Tibial artery (tissue), 4 donors: ENCODE measurements at regions not wholly inside any gene's neighbourhood (a gene's known extent, or its start where the extent isn't known, plus 50 kb on each side); places are given as distances from the start of the nearest gene placed in this dataset.
"Not testable (repeated sequence)": the region's sequence is repeated elsewhere in the genome, so short reads cannot be mapped to it uniquely, and the experiment has no call there.

ENCODE experiments used
- DNase-seq, 2 donors: peaks; one replicate each; pipeline ENCODE4 v3.0.0-alpha.2; 2019
- H3K27ac ChIP-seq, 2 donors: fragments of 200-600 bp; sonication (generic) in 1 of 2; 1 replicate in 1 of 2; 2 replicates in 1 of 2; pipeline ENCODE4 v1.5.1; 2018 to 2019; ENCODE audit warnings: mild to moderate bottlenecking in 1 of 2
- H3K27me3 ChIP-seq, 2 donors: fragments of 200-600 bp; sonication (generic) in 1 of 2; one replicate each; pipeline versions ENCODE4 v1.5.1 to v1.6.0; 2016 to 2019
- H3K36me3 ChIP-seq, 3 donors: fragments of 200-600 bp; sonication (generic) in 2 of 3; one replicate each; pipeline ENCODE4 v1.5.1; 2016 to 2019; ENCODE audit warnings: mild to moderate bottlenecking in 2 of 3
- H3K4me1 ChIP-seq, 4 donors: fragments of 200-600 bp; sonication (generic) in 2 of 4; 1 replicate in 3 of 4; 2 replicates in 1 of 4; pipeline ENCODE4 v1.5.1; 2016 to 2019
- H3K4me3 ChIP-seq, 2 donors: fragments of 200-600 bp; sonication (generic) in 1 of 2; 1 replicate in 1 of 2; 2 replicates in 1 of 2; pipeline ENCODE4 v1.5.1; 2018 to 2019; ENCODE audit warnings: mild to moderate bottlenecking in 2 of 2
- H3K9me3 ChIP-seq, 3 donors: fragments of 200-600 bp; sonication (generic) in 1 of 3; one replicate each; pipeline ENCODE4 v1.5.1; 2016 to 2019
- CTCF ChIP-seq, 2 experiments: fragments of 200-600 bp in 1 of 2; fragments of 450-650 bp in 1 of 2; IDR thresholded peaks; one replicate each; pipeline ENCODE4 v1.5.1; 2017 to 2019; ENCODE audit warnings: antibody characterized with exemption in 2 of 2, mild to moderate bottlenecking in 1 of 2, moderate library complexity in 1 of 2
- intact Hi-C: fragments of 100-400 bp; cut with DNase I; formaldehyde crosslinking; loops from one replicate; pipeline ENCODE4 v1.15.0; 2023; ENCODE audit warnings: low total_unique reads

DNA sequence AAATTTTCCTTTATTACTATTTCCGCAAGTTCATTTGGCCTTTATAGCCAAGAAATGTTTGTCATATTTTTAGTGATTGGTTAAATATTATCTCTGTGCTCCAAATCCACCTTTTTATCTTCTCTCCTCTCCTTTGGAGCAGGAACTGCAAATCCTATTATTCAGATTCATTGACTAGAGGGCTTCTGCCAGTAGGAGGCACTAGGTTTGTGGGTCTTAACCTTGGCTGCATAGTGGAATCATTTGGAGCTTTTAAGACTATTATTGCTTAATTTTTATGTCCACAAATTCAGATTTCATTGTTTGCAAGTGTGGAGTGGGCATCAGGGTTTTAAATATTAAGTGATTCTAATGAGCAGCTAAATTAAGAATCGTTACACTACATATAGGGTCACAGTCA, 75.3 kb upstream of the SYT10 start:
- DNase-seq = no peak
- no peak for TF ChIP-seq CTCF (IDR thresholded peaks at IDR 0.05)
- H3K4me3 ChIP-seq = no peak overlapping the region
- H3K4me1 ChIP-seq = no peaks in the 10 kb centered on the region
- H3K9me3 ChIP-seq = no peaks in the 10 kb centered on the region
- intact Hi-C loops = no loop called here
- no peaks in the 10 kb centered on the region for H3K27me3 ChIP-seq
- H3K27ac ChIP-seq = no peak overlapping the region
- no peaks in the 10 kb centered on the region for H3K36me3 ChIP-seq

DNA sequence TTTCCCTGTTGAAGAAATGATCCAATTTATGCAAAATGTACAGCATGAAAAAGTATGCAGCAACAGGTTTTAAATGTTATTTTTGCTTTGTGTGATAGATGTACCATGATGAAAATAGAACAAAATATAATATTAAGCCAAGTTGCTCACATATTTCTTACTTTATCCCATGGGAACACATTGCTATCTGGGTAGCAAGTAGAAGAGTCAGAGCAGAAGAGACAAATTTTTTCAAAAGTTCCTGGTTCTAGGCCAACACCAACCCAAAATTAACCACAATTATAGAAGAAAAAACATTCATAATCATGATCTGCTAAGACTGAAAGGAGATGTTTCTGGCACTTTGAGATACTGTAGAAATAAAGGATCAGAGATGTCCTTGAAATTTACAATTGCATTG, 79.9 kb upstream of the SYT10 start:
- H3K36me3 ChIP-seq = no peaks in the 10 kb centered on the region
- H3K4me1 ChIP-seq = no peaks in the 10 kb centered on the region
- H3K9me3 ChIP-seq = no peaks in the 10 kb centered on the region
- no peaks in the 10 kb centered on the region for H3K27me3 ChIP-seq
- TF ChIP-seq CTCF (IDR thresholded peaks at IDR 0.05) = no peak
- no peak overlapping the region for H3K27ac ChIP-seq
- no peak for DNase-seq
- H3K4me3 ChIP-seq = no peak overlapping the region
- intact Hi-C loops = no loop called here

DNA sequence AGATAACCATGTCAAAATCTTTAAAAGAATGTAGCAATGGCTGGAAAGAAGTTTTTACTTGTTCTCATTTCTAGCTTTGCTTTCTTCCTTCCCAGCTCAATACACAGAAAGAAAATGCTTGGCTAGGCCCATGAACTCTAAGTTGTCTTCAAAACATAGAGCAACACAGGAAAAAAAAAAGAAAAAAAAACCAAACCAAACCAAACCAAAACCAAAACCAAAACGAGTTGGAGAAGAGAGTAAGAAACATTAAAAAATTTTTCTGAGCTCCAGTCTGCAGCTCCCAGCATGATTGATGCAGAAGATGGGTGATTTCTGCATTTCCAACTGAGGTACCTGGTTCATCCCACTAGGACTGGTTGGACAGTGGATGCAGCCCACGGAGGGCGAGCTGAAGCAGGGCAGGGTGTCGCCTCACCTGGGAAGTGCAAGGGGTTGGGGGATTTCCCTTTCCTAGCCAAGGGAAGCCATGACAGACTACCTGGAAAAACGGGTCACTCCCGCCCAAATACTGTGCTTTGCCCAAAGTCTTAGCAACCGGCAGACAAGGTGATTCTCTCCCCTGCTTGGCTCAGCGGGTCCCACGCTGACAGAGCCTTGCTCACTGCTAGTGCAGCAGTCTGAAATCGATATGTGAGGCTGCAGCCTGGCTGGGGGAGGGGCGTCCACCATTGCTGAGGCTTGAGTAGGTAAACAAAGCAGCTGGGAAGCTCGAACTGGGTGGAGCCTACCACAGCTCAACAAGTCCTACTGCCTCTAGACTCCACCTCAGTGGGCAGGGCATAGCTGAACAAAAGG, 81.1 kb upstream of the SYT10 start:
- H3K36me3 ChIP-seq, H3K27me3 ChIP-seq, intact Hi-C loops, DNase-seq, H3K27ac ChIP-seq, H3K4me1 ChIP-seq, H3K4me3 ChIP-seq, H3K9me3 ChIP-seq: not testable (repeated sequence)

GRCh38 chr12:33529031-33529430, 89.4 kb upstream of the SYT10 start:
- no peak overlapping the region for H3K27ac ChIP-seq
- DNase-seq = no peak
- no peak overlapping the region for H3K4me3 ChIP-seq
- H3K4me1 ChIP-seq = no peaks in the 10 kb centered on the region
- H3K27me3 ChIP-seq = no peaks in the 10 kb centered on the region
- intact Hi-C loops = no loop called here
- no peaks in the 10 kb centered on the region for H3K36me3 ChIP-seq
- TF ChIP-seq CTCF (IDR thresholded peaks at IDR 0.05) = no peak
- H3K9me3 ChIP-seq = no peaks in the 10 kb centered on the region

DNA sequence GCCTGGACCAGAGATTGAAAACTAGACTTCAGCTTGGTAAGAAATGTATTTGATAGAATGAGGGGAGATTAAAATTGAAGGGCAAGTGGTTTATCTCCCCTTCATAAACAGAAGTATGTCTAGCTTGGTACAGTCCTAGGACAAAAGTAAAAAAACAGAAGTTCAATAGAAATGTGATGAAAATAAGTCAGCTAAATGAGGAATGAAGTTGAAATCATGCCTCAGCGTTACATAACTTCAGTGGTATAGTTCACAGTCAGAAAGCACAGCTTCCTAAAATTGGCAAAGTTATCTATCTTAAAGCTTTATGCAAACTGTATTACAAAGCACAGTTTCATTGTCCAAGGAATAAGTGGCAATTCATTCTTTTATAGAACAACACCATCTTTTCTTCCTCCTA, 90.2 kb upstream of the SYT10 start:
- H3K27ac ChIP-seq = no peak overlapping the region

DNA sequence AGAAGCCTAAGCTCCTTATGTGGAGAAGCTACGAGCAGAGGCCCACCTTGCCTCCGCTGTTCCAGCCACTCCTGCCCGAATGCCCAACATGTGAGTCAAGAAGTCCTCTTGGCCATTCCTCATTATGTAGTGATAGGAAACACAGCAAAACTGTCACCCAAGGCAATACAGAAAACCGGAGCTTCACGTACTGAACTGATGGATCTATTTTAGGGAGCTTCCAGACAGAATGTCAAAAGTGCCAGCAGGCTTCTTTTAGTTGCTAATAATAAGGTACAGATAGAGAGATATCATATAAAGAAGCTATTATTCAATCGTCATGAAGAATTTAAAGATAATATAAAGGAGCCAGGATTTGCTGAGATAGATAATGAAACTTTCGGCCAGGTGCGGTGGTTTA, 91.6 kb upstream of the SYT10 start:
- Histone ChIP-seq H3K27ac (no peak overlapping the region), H3K4me1 (no peaks in the 10 kb centered on the region), H3K9me3 (no peaks in the 10 kb centered on the region), H3K36me3 (no peaks in the 10 kb centered on the region), H3K4me3 (no peak overlapping the region), H3K27me3 (no peaks in the 10 kb centered on the region)
- DNase-seq = no peak
- intact Hi-C loops = no loop called here
- no peak for TF ChIP-seq CTCF (IDR thresholded peaks at IDR 0.05)

More for the DNA sequence above, 90.2 kb upstream of the SYT10 start:
- H3K36me3 ChIP-seq = no peaks in the 10 kb centered on the region
- H3K4me3 ChIP-seq = no peak overlapping the region
- H3K9me3 ChIP-seq = no peaks in the 10 kb centered on the region
- no peak for DNase-seq
- intact Hi-C loops = no loop called here
- no peaks in the 10 kb centered on the region for H3K27me3 ChIP-seq
- TF ChIP-seq CTCF (IDR thresholded peaks at IDR 0.05) = no peak
- no peaks in the 10 kb centered on the region for H3K4me1 ChIP-seq
